NCI-H748 (cell line): ENCODE measurements at regions not wholly inside any gene's neighbourhood (a gene's known extent, or its start where the extent isn't known, plus 50 kb on each side); places are given as distances from the start of the nearest gene placed in this dataset.
"Not testable (repeated sequence)": the region's sequence is repeated elsewhere in the genome, so short reads cannot be mapped to it uniquely, and the experiment has no call there.

Experiments
- DNase-seq: peaks from one replicate; lab custom pipeline; 2025; ENCODE audit not compliant: unreplicated experiment; lab: John Stamatoyannopoulos, UW

- DNase-seq, result no peak
Measured at GRCh38 chr4:91990726-91991125, 313.0 kb upstream of the GRID2 start.

GRCh38 chr4:91997045-91997444, 306.7 kb upstream of the GRID2 start:
- no peak for DNase-seq

DNA sequence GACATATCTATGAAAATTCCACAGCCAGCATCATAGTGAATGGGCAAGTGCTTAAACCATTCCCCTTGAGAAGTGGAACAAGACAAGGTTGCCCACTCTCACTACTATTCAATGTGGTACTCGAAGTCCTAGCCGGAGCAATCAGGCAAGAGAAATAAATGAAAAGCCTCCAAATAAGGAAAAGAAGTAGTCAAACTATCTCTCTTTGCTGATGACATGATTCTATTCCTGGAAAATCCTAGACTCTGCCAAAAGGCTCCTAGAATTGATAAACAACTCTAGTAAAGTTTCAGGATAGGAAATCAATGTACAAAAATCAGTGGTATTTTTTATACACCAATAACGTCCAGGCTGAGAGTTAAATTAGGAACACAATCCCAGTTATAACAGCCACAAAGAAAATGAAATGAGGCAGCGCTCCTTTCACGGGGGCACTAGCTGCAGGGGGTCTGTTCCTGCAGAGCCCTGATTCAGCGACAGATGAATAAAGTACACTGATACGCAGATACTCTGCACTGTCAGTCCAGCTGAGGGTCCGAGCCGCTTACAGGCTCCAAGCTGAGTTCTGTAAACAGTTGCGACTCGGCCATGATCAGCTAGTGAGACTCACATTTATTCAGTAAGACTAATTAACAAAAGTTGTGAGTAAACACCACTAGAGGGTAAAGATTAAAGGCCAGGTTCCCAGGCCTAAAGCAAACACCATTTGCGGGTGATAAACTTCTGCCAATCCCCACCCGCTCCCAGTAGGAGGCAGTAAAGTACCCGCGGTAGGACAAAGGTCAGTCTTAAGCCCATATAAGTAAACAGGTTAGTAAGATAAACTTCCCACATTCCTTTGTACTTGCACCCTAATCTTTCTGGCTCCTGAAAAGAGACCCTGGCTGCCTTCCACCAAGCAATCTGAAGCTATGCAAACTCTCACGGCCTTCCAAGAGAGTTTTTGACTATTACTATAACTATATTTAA, 290.6 kb upstream of the GRID2 start:
- peak; percentile 42 for DNase-seq

GRCh38 chr4:92014067-92014466, 289.7 kb upstream of the GRID2 start:
- no peak for DNase-seq

DNA sequence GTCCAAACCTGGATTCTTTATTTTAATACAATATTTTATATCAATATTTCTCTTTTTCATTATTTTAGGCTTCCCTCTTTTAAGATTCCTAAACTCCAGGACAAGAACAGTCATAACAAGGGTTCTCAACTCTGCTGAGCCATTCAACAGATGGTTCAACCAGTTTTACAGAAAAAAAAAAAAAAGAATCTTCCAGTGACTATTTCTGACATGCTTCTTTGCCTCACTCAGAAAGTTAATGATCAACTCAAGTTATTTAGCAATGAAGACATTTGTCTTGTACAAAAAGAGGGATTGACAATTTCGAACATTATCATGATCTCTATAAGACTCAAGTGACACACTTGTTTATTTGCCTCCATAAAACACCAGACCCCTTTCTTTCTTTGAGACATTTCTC, 282.6 kb upstream of the GRID2 start:
- DNase-seq, result no peak

- no peak for DNase-seq
Measured at GRCh38 chr4:92021788-92022187, 282.0 kb upstream of the GRID2 start.

GRCh38 chr4:92028830-92029229, 274.9 kb upstream of the GRID2 start:
- DNase-seq, result not testable (repeated sequence)

DNA sequence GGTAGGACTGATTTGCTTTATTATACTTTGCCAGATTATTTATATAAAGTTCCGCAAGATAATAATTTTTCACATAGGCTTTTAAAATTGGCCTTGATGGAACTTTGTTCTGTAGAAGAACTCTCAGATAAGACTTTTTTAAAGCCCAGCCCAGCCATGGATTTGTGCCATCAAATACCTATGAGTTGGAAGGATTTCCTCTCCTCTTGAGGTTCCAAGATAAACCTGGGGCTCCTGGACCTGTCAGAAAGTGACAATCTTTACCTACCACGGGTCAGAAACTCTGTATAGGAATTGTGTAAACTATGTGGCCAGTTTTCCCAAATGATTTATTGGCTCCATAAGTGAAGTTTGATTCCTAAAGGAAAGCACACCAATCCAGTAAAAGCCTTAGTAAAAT, 271.9 kb upstream of the GRID2 start:
- DNase-seq, result no peak

GRCh38 chr4:92035666-92036065, 268.1 kb upstream of the GRID2 start:
- no peak for DNase-seq

DNA sequence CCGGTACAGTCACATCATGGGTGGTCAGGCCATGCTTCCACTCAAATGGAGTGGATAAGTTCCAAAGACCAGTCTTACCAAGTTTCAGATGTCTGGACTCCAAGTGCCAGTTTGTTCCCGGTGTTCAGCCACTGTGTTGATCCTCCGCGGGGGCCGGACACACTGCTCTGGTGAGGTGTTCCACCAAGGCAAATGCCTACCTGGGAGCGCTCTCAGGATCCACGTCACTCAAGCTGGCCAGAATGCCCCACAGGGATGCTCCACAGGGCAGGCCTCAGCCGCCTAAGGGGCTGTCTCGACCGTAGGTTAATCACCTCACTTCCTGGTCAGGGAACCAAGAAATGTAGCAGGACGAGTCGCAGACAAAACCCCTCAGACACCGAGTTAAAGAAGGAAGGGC, 258.0 kb upstream of the GRID2 start:
- DNase-seq, result no peak

DNA sequence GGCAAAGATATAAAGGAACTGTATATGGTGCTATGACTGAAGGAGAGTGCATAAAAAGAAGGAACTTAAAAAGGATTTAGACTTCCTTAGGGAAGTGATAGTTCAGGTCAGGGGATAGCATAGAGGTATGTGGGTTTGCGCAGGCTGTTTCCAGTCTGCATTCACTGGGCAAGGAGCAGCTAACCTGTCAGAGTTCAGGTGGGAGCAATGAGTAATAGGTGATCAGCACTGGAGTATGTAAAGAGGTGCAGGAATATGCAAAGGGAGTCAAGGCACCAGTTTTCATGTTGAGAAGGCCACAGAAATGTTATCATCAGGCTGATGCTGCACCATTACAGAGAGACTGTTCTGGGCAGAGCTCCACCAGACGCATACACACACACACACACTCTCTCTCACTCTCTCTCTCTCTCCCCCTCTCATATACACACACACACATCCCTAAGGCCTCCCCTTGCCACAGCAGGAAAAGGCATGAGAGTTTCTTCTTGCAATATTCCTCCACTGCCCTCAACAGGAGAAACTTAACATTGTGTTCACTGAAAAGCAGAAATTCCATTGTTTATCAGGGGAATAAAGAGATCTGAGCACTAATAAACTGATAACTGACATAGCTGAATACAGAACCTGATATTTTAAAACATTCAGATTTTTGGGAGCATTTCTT, 256.4 kb upstream of the GRID2 start:
- peak; percentile 27 for DNase-seq

- DNase-seq, result no peak
Measured at GRCh38 chr4:92050875-92051274, 252.9 kb upstream of the GRID2 start.

GRCh38 chr4:92059615-92060014, 244.2 kb upstream of the GRID2 start:
- peak; percentile 62 for DNase-seq

- DNase-seq, result peak; percentile 76
Measured at GRCh38 chr4:92060333-92060732, 243.4 kb upstream of the GRID2 start.

DNA sequence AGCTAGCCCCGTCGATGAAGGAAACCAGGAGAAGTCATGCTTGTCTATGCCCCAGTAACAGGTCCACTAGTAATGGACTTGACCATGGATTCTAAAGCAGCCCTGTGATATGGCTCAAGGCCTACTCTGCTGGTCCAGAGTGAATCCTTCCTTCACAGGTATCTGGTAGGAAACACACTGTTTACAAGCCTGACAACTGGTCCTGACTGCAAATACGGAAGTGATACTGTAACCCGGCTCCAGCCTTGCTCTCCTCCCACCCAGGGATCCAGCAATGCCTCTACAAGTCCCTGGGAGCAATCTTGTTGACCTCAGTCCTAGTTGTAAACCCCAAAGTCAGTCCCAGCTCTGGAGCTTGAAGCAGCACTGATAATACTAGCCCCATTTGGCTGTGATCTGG, 239.2 kb upstream of the GRID2 start:
- DNase-seq, result no peak

DNA sequence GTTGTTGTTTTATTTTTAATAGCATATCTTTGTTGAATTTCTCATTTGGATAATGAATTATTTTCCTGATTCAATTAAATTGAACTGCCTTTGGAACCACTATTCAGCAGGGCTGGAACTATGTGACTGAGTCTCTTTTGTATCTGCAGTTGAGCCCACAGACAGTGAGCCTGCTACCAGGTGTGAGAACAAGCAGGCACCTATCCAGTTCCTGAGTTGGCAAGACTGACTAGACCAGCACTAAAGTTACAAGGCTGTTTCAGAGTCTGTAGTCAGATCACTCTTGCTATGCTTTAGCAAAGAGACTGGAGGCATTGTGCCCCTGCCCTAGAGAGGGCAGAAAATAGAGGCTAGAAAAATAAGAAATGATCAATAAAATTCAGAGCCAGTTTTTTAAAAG, 237.3 kb upstream of the GRID2 start:
- no peak for DNase-seq

DNA sequence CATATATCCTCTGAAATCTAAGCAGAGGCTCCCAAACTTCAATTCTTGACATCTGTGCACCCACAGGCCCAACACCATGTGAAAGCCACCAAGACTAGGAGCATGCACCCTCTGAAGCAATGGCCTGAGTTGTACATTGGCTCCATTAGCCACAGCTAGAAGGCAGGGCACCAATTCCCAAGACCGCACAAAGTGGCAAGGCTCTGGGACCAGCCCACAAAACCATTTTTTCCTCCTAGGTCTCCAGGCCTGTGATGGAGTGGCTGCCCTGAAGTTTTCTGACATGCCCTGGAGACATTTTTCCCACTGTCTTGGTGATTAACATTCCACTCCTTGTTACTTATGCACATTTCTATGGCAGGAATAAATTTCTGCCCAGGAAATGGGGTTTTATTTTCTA, 232.2 kb upstream of the GRID2 start:
- DNase-seq, result no peak

DNA sequence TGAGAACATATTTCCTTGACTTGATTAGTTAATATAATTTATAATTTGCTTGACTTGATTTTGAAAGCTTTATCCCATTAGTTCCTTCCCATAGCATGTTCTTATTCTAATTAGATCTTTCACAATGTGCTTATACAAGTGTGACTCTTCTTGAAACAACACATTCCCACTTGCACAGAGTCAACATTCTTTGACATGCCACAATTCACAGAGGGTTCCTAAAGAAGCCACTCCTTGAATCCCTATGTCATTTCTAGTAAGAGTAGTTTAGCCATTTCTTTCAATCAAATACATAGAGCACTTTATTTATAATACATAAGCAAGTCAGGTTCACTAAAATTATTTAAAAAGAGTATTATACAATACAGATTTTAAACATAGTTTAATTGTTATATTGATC, 228.9 kb upstream of the GRID2 start:
- no peak for DNase-seq

- DNase-seq, result no peak
Measured at GRCh38 chr4:92090887-92091286, 212.9 kb upstream of the GRID2 start.

GRCh38 chr4:92091335-92091734, 212.4 kb upstream of the GRID2 start:
- peak; percentile 27 for DNase-seq

GRCh38 chr4:92099861-92100260, 203.9 kb upstream of the GRID2 start:
- no peak for DNase-seq

DNA sequence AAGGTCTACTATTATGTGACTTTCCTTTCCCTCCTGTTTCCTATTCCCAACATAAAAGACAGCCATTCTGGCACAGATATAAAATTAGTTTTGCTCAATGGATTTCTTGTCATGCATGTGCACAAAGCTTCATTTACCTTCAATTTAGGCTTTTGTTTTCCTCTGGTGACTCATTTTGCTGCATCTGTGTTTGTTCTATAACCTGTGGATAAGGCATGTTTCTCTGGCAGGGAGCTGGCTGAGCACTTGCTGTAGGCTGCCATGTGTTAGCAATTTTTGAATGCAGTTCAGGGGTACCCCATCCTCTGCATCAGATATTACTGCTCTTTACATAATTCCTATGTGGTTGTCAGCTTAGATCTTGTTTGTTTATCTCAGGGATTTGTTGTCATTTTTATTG, 202.8 kb upstream of the GRID2 start:
- DNase-seq, result peak; percentile 5
